ENCODE measurements at regions not wholly inside any gene's neighbourhood (a gene's known extent, or its start where the extent isn't known, plus 50 kb on each side); places are given as distances from the start of the nearest gene placed in this dataset.
"Not testable (repeated sequence)": the region's sequence is repeated elsewhere in the genome, so short reads cannot be mapped to it uniquely, and the experiment has no call there.

- no peak for DNase-seq (ENCODE audit: low read depth)
Measured at GRCh38 chr2:192593561-192593960, 398.8 kb upstream of the TMEFF2 start.

GRCh38 chr2:192591617-192592016 is 396.9 kb upstream of the TMEFF2 start:
- no peak for DNase-seq (ENCODE audit: low read depth)

- no peak for DNase-seq (ENCODE audit: low read depth)
Measured at GRCh38 chr2:192585418-192585817, 390.7 kb upstream of the TMEFF2 start.

GRCh38 chr2:192584976-192585375 is 390.2 kb upstream of the TMEFF2 start:
- no peak for DNase-seq (ENCODE audit: low read depth)

GRCh38 chr2:192579965-192580700 is 385.4 kb upstream of the TMEFF2 start:
- no peak for DNase-seq (ENCODE audit: low read depth)

- DNase-seq (ENCODE audit: low read depth): no peak
Measured at GRCh38 chr2:192578780-192579179, 384.0 kb upstream of the TMEFF2 start.

- no peak for DNase-seq (ENCODE audit: low read depth)
Measured at GRCh38 chr2:192577706-192578105, 383.0 kb upstream of the TMEFF2 start.

GRCh38 chr2:192574552-192574951 is 379.8 kb upstream of the TMEFF2 start:
- no peak for DNase-seq (ENCODE audit: low read depth)

- no peak for DNase-seq (ENCODE audit: low read depth)
Measured at GRCh38 chr2:192571636-192572035, 376.9 kb upstream of the TMEFF2 start.

GRCh38 chr2:192570788-192571187 is 376.1 kb upstream of the TMEFF2 start:
- DNase-seq (ENCODE audit: low read depth): no peak

GRCh38 chr2:192566863-192567262 is 372.1 kb upstream of the TMEFF2 start:
- no peak for DNase-seq (ENCODE audit: low read depth)

- no peak for DNase-seq (ENCODE audit: low read depth)
Measured at GRCh38 chr2:192560326-192560725, 365.6 kb upstream of the TMEFF2 start.

GRCh38 chr2:192559587-192559986 is 364.9 kb upstream of the TMEFF2 start:
- DNase-seq (ENCODE audit: low read depth): no peak

- no peak for DNase-seq (ENCODE audit: low read depth)
Measured at GRCh38 chr2:192558637-192559036, 363.9 kb upstream of the TMEFF2 start.

- no peak for DNase-seq (ENCODE audit: low read depth)
Measured at GRCh38 chr2:192555740-192556139, 361.0 kb upstream of the TMEFF2 start.

- no peak for DNase-seq (ENCODE audit: low read depth)
Measured at GRCh38 chr2:192551760-192552159, 357.0 kb upstream of the TMEFF2 start.

GRCh38 chr2:192546565-192546964 is 351.8 kb upstream of the TMEFF2 start:
- no peak for DNase-seq (ENCODE audit: low read depth)

- DNase-seq (ENCODE audit: low read depth): no peak
Measured at GRCh38 chr2:192544371-192544955, 349.7 kb upstream of the TMEFF2 start.

- not testable (repeated sequence) for DNase-seq (ENCODE audit: low read depth)
Measured at GRCh38 chr2:192542148-192543066, 347.7 kb upstream of the TMEFF2 start.

- no peak for DNase-seq (ENCODE audit: low read depth)
Measured at GRCh38 chr2:192539306-192539705, 344.6 kb upstream of the TMEFF2 start.

- DNase-seq (ENCODE audit: low read depth): no peak
Measured at GRCh38 chr2:192536922-192537624, 342.3 kb upstream of the TMEFF2 start.

Data from fibroblast of the conjunctiva (primary cell).